GM12878 (cell line): ENCODE measurements at regions not wholly inside any gene's neighbourhood (a gene's known extent, or its start where the extent isn't known, plus 50 kb on each side); places are given as distances from the start of the nearest gene placed in this dataset.

ENCODE experiments used
- ATAC-seq: fragments of 200-7000 bp; cut with Tn5 transposase; 3 replicates; pipeline ENCODE4 v1.9.1; 2020; ENCODE audit warnings: mild to moderate bottlenecking, moderate library complexity
- BruUV-seq: library from RNA; stranded (reverse); fragments of 400-500 nt; replicated peaks from 2 replicates; lab custom pipeline; 2021; lab: Mats Ljungman, UMichigan
- CTCF ChIA-PET: fragments of 300-600 bp; sonication (Branson Sonifier 250); formaldehyde crosslinking; extraction: SDS; loops from one replicate; lab custom pipeline; 2021; ENCODE audit warnings: inconsistent platforms; lab: Yijun Ruan, JAX
- POLR2A ChIA-PET: fragments of 350-600 bp; formaldehyde crosslinking; extraction: SDS; loops from one replicate; lab custom pipeline; 2021; ENCODE audit warnings: inconsistent platforms; lab: Charles Lee
- RAD21 ChIA-PET: fragments of 300-600 bp; sonication (Branson Sonifier 250); formaldehyde crosslinking; loops from one replicate; lab custom pipeline; 2023; ENCODE audit warnings: antibody characterized with exemption; ENCODE audit not compliant: unreplicated experiment; lab: Charles Lee
- SMC1A ChIA-PET: fragments of 300-600 bp; sonication (Branson Sonifier 250); formaldehyde crosslinking; loops from one replicate; lab custom pipeline; 2023; ENCODE audit not compliant: unreplicated experiment, uncharacterized antibody; lab: Charles Lee
- DNase-seq: peaks from one replicate; pipeline ENCODE4 v3.0.0-alpha.2; 2011; ENCODE audit warnings: low read depth, low spot score
- FAIRE-seq: peaks from 3 replicates; lab custom pipeline; 2011; peaks lifted over from hg19 to GRCh38; lab: Jason Lieb, UNC
- H2AFZ ChIP-seq: 2 replicates; pipeline ENCODE4 v1.6.0; 2011; ENCODE audit warnings: low read depth, low read length, control low read depth; ENCODE audit not compliant: control insufficient read depth
- H3K27ac ChIP-seq: 2 replicates; pipeline ENCODE4 v1.5.1; 2011; ENCODE audit warnings: control low read depth; ENCODE audit not compliant: control insufficient read depth, insufficient read depth
- H3K27me3 ChIP-seq, 2 experiments: replicated peaks in 1 of 2; 2 replicates each; pipeline versions ENCODE4 v1.6.0 to v1.6.1; 2011; ENCODE audit warnings: low read length in 1 of 2; ENCODE audit not compliant: control insufficient read depth in 2 of 2, insufficient read depth in 2 of 2
- H3K36me3 ChIP-seq, 2 experiments: 2 replicates each; pipeline ENCODE4 v1.5.1; 2011; ENCODE audit warnings: low read length in 1 of 2; ENCODE audit not compliant: control insufficient read depth in 2 of 2, insufficient read depth in 2 of 2
- H3K4me1 ChIP-seq: 2 replicates; pipeline ENCODE4 v1.6.1; 2011; ENCODE audit warnings: mild to moderate bottlenecking, low read length, moderate library complexity, mixed read lengths; ENCODE audit not compliant: control insufficient read depth, insufficient read depth
- H3K4me2 ChIP-seq: 2 replicates; pipeline ENCODE4 v1.6.0; 2011; ENCODE audit warnings: control low read depth; ENCODE audit not compliant: control insufficient read depth, insufficient read depth
- H3K4me3 ChIP-seq: fragments of 200-600 bp; sonication (generic); 2 replicates; pipeline ENCODE4 v1.5.1; 2016
- H3K79me2 ChIP-seq: 2 replicates; pipeline ENCODE4 v1.6.0; 2011; ENCODE audit warnings: low read length; ENCODE audit not compliant: control insufficient read depth, insufficient read depth
- H3K9ac ChIP-seq: 2 replicates; pipeline ENCODE4 v1.8.0; 2011; ENCODE audit warnings: low read length, control low read depth, mixed read lengths; ENCODE audit not compliant: control insufficient read depth, insufficient read depth
- H3K9me3 ChIP-seq: replicated peaks from 3 replicates; pipeline ENCODE4 v1.5.1; 2011; ENCODE audit warnings: mild to moderate bottlenecking, low read length; ENCODE audit not compliant: control insufficient read depth, insufficient read depth
- H4K20me1 ChIP-seq: 2 replicates; pipeline ENCODE4 v1.6.0; 2011; ENCODE audit not compliant: control insufficient read depth, insufficient read depth
- BRCA1 ChIP-seq: IDR thresholded peaks from 2 replicates; pipeline ENCODE4 v1.6.1; 2011; ENCODE audit warnings: low read depth, low read length, improper control_type of control experiment
- CBX3 ChIP-seq: fragments of 200-600 bp; sonication (generic); IDR thresholded peaks from 2 replicates; pipeline ENCODE4 v1.6.1; 2016; ENCODE audit warnings: low read depth, borderline replicate concordance
- KDM1A ChIP-seq: fragments of 200-600 bp; sonication (generic); IDR thresholded peaks from 2 replicates; pipeline ENCODE4 v1.6.1; 2016; ENCODE audit warnings: borderline replicate concordance
- POU2F2 ChIP-seq: IDR thresholded peaks from 3 replicates; pipeline ENCODE4 v1.6.1; 2011; ENCODE audit warnings: low read depth, mild to moderate bottlenecking, low read length, borderline replicate concordance
- ZNF24 ChIP-seq: fragments of 450-650 bp; IDR thresholded peaks from 2 replicates; pipeline ENCODE4 v1.6.1; 2017; ENCODE audit warnings: antibody characterized with exemption, mild to moderate bottlenecking
- WGBS: methylation state at CpG from one replicate; pipeline ENCODE4 v1.1.6; 2016; ENCODE audit warnings: low lambda C conversion rate; ENCODE audit not compliant: insufficient replicate concordance, insufficient coverage; ENCODE audit errors: missing lambda C conversion rate; 5-methylcytosine and 5-hydroxymethylcytosine counted together
- in situ Hi-C: fragments of 300-500 bp; cut with MboI; formaldehyde crosslinking; loops from 9 replicates; pipeline ENCODE4 v1.14.3; 2018; ENCODE audit warnings: mixed read lengths
- intact Hi-C: fragments of 100-400 bp; cut with micrococcal nuclease; formaldehyde crosslinking; loops from one replicate; pipeline ENCODE4 v1.14.2; 2022; ENCODE audit not compliant: unreplicated experiment
- TF ChIP-seq, protein P1 (sequence below): IDR thresholded peaks from 2 replicates; pipeline ENCODE4 v1.6.1; 2011; ENCODE audit warnings: borderline replicate concordance, low read depth, mild to moderate bottlenecking, moderate library complexity, low read length; ENCODE audit not compliant: insufficient read depth, poor library complexity, severe bottlenecking
- TF ChIP-seq, protein P2 (sequence below): fragments of 450-650 bp; IDR thresholded peaks from 2 replicates; pipeline ENCODE4 v1.6.1; 2016; ENCODE audit warnings: mild to moderate bottlenecking

DNA sequence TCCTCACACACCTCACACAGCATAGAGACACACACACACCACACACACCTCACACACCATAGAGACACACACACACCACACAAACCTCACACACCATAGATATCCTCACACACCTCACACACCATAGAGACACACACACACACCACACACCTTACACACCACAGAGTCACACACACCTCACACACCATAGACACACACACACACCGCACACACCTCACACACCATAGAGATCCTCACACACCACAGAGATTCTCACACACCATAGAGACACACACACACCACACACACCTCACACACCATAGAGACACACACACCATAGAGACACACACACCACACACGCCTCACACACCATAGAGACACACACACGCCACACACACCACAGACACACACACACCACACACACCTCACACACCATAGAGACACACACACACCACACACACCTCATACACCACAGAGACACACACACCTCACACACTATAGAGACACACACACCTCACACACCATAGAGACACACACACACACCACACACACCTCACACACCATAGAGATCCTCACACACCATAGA is 270.6 kb downstream of the CYRIA start (continued):
- TF ChIP-seq, protein P1, sequence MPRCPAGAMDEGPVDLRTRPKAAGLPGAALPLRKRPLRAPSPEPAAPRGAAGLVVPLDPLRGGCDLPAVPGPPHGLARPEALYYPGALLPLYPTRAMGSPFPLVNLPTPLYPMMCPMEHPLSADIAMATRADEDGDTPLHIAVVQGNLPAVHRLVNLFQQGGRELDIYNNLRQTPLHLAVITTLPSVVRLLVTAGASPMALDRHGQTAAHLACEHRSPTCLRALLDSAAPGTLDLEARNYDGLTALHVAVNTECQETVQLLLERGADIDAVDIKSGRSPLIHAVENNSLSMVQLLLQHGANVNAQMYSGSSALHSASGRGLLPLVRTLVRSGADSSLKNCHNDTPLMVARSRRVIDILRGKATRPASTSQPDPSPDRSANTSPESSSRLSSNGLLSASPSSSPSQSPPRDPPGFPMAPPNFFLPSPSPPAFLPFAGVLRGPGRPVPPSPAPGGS = no peak
- TF ChIP-seq, protein P2, sequence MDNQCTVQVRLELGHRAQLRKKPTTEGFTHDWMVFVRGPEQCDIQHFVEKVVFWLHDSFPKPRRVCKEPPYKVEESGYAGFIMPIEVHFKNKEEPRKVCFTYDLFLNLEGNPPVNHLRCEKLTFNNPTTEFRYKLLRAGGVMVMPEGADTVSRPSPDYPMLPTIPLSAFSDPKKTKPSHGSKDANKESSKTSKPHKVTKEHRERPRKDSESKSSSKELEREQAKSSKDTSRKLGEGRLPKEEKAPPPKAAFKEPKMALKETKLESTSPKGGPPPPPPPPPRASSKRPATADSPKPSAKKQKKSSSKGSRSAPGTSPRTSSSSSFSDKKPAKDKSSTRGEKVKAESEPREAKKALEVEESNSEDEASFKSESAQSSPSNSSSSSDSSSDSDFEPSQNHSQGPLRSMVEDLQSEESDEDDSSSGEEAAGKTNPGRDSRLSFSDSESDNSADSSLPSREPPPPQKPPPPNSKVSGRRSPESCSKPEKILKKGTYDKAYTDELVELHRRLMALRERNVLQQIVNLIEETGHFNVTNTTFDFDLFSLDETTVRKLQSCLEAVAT = no peak

DNA sequence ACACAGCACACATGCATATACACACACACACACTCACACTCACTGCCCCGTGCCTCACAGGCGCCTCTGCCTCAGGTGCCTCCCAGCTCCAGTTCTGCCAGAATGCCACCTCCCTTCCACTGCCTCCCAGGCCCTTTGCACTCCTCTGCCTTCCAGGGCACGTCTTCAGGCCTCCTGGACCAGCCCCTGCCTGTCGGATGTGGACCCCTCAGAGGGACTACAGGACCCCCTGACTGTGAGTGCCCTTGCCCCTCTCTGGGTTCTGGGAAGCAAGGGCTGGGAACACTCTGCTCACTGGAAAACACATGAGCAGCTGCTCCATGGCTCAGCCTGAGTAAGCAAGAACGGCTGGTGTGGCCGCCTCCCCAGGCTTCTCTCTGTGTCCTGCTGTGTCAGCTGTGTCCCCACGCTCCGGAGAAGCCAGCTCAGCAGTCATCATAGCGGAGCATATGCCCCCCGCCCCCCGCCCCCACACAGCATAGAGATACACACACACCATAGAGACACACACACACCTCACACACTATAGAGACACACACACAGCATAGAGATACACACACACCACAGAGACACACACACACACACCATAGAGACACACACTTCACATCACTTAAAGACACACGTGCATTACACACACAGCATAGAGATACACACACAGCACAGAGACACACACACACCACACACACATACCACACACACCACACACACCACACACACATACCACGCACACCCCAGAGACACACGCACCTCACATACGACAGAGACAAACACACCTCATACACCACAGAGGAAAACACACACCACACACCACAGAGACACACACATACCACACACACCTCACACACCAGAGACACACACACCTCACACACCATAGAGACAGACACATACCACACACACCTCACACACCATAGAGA is 271.3 kb downstream of the CYRIA start:
- Histone ChIP-seq H3K36me3 (no peaks in the 10 kb centered on the region), H2AFZ (no peak overlapping the region), H3K79me2 (no peaks in the 10 kb centered on the region), H3K27ac (no peak overlapping the region), H3K9me3 (no peaks in the 10 kb centered on the region), H3K4me1 (no peaks in the 10 kb centered on the region), H3K27me3 (no peaks in the 10 kb centered on the region), H4K20me1 (no peaks in the 10 kb centered on the region), H3K4me2 (no peak overlapping the region), H3K9ac (no peak overlapping the region), H3K4me3 (no peak overlapping the region)
- no peak for DNase-seq
- TF ChIP-seq BRCA1 (no peak), CBX3 (no peak), ZNF24 (no peak), KDM1A (no peak), POU2F2 (no peak)
- RAD21 ChIA-PET = no interaction called here
- intact Hi-C loops = no loop called here
- BruUV-seq = no TSS peak
- WGBS = 42% methylated on average over 15 of the region's 15 CpGs
- no peak for ATAC-seq
- POLR2A ChIA-PET = no interaction called here
- CTCF ChIA-PET = no interaction called here
- in situ Hi-C loops = no loop called here
- peak; percentile 78 for FAIRE-seq
- SMC1A ChIA-PET = no interaction called here
